ENCODE measurements at regions not wholly inside any gene's neighbourhood (a gene's known extent, or its start where the extent isn't known, plus 50 kb on each side); places are given as distances from the start of the nearest gene placed in this dataset.

DNA sequence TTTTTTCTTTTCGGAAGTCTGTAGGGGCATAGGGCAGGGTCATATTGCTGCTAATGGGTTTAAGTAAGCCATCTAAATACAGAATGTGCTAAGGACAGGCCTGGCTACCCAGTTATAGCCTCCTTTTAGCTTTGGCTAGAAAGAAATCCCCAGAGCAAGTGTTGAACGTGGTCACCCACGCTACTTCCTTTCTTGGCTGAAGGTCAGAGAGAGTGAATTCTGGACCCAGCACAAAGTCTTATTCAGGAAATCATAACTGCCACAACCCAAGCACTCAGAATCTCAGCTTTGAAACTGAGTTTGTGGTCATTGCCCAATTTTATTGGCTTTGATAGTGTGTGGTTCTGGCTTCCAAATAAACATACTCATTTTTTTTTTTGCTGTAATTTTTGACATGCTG lies 542.1 kb upstream of the ATP2B1 start:
- H3K4me1 Mint-ChIP-seq (ENCODE audit: low read depth, unreplicated experiment), result no peaks in the 10 kb centered on the region
- no peak for DNase-seq
- peaks cover 4% of the 10 kb centered on the region for H3K9me3 Mint-ChIP-seq (ENCODE audit: low read depth, unreplicated experiment)
- H3K36me3 Mint-ChIP-seq (ENCODE audit: insufficient read depth, unreplicated experiment), result no peaks in the 10 kb centered on the region
- CTCF ChIA-PET, result no interaction called here
- H3K27ac Mint-ChIP-seq (ENCODE audit: unreplicated experiment), result no peak overlapping the region
- no peak overlapping the region for H3K4me3 Mint-ChIP-seq (ENCODE audit: low read depth, unreplicated experiment)
- intact Hi-C loops (cut with micrococcal nuclease; ENCODE audit: unreplicated experiment), result no loop called here
- H3K27me3 Mint-ChIP-seq (ENCODE audit: unreplicated experiment), result no peaks in the 10 kb centered on the region
- BruUV-seq (replicated peaks), result no TSS peak
- TF ChIP-seq, protein P1, sequence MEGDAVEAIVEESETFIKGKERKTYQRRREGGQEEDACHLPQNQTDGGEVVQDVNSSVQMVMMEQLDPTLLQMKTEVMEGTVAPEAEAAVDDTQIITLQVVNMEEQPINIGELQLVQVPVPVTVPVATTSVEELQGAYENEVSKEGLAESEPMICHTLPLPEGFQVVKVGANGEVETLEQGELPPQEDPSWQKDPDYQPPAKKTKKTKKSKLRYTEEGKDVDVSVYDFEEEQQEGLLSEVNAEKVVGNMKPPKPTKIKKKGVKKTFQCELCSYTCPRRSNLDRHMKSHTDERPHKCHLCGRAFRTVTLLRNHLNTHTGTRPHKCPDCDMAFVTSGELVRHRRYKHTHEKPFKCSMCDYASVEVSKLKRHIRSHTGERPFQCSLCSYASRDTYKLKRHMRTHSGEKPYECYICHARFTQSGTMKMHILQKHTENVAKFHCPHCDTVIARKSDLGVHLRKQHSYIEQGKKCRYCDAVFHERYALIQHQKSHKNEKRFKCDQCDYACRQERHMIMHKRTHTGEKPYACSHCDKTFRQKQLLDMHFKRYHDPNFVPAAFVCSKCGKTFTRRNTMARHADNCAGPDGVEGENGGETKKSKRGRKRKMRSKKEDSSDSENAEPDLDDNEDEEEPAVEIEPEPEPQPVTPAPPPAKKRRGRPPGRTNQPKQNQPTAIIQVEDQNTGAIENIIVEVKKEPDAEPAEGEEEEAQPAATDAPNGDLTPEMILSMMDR (IDR thresholded peaks at IDR 0.05; ENCODE audit: unreplicated experiment), result no peak

DNA sequence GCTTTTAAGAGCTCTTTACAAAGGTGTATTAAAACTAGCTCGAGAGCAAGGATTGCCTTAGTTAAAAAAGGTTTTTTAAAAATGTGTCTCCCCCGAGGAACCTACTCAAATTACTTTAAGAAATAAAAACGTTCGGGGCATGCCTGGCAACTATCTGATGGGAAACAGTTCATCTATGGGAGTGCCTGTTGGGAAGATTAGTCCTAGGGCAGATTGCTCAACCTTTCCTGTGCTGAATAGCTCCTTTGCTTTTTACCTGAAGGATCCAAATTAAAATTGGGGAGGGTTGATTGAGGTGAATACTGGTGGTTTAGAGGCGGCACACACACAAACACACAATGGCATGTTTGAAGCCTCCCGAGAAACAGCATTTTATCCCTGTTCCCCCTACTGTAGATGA lies 541.4 kb upstream of the ATP2B1 start:
- H3K27me3 Mint-ChIP-seq (ENCODE audit: unreplicated experiment), result no peaks in the 10 kb centered on the region
- no peaks in the 10 kb centered on the region for H3K4me1 Mint-ChIP-seq (ENCODE audit: low read depth, unreplicated experiment)
- no peak overlapping the region for H3K27ac Mint-ChIP-seq (ENCODE audit: unreplicated experiment)
- H3K4me3 Mint-ChIP-seq (ENCODE audit: low read depth, unreplicated experiment), result no peak overlapping the region
- H3K9me3 Mint-ChIP-seq (ENCODE audit: low read depth, unreplicated experiment), result peaks cover 4% of the 10 kb centered on the region
- no peaks in the 10 kb centered on the region for H3K36me3 Mint-ChIP-seq (ENCODE audit: insufficient read depth, unreplicated experiment)
- intact Hi-C loops (cut with micrococcal nuclease; ENCODE audit: unreplicated experiment), result no loop called here
- BruUV-seq (replicated peaks), result no TSS peak
- DNase-seq, result no peak
- TF ChIP-seq, protein P1 (IDR thresholded peaks at IDR 0.05; ENCODE audit: unreplicated experiment), result no peak
- CTCF ChIA-PET, result no interaction called here

DNA sequence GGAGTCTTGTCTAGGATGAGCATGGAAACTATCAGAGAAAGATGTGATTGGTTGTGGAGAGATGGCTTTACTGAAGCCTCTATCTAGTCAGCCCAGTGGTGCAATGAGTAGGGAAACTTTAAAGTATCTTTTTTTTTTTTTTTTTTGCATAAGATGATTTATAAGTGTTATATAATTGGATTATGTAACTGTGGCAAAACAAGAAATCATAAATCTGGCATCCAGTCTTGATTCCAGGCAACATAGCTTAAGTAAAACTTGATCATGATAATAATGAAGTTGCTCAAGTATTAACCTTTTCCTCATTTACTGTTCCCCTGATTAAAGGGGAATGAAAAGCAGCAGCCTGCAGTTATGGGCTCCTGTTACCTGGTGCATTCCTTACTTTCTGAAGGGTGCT lies 538.0 kb upstream of the ATP2B1 start:
- Mint-ChIP-seq H3K27ac (ENCODE audit: unreplicated experiment) (no peak overlapping the region), H3K9me3 (ENCODE audit: low read depth, unreplicated experiment) (peaks cover 4% of the 10 kb centered on the region), H3K4me3 (ENCODE audit: low read depth, unreplicated experiment) (no peak overlapping the region), H3K36me3 (ENCODE audit: insufficient read depth, unreplicated experiment) (no peaks in the 10 kb centered on the region), H3K27me3 (ENCODE audit: unreplicated experiment) (no peaks in the 10 kb centered on the region), H3K4me1 (ENCODE audit: low read depth, unreplicated experiment) (no peaks in the 10 kb centered on the region)
- intact Hi-C loops (cut with micrococcal nuclease; ENCODE audit: unreplicated experiment), result no loop called here
- TF ChIP-seq, protein P1 (IDR thresholded peaks at IDR 0.05; ENCODE audit: unreplicated experiment), result no peak
- DNase-seq, result no peak
- no TSS peak for BruUV-seq (replicated peaks)
- CTCF ChIA-PET, result interaction anchor here (0.7 kb wide), 1 partner anchor 529 kb away, joined by 6 read pairs; no protein-coding TSS in a partner anchor

DNA sequence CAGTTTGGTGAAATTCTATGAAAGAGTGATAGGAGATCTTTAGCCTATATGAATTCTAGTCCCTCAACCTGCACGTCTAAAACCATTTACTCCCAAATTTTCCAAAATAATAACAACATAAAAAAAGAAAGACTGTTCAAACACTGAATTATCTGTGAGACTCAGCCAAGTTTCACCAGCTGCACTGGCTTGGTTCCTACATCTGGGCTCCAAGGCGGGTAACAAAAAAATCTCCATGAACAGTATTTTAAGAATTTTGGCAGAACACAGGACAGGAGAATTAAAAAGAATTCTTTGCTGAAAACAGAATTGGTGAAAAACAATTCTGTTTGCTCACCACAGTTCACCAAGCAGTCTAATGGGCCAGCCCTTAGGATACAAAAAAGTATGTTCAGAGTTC lies 536.8 kb upstream of the ATP2B1 start:
- Mint-ChIP-seq H3K27me3 (ENCODE audit: unreplicated experiment) (no peaks in the 10 kb centered on the region), H3K4me1 (ENCODE audit: low read depth, unreplicated experiment) (no peaks in the 10 kb centered on the region), H3K27ac (ENCODE audit: unreplicated experiment) (no peak overlapping the region), H3K9me3 (ENCODE audit: low read depth, unreplicated experiment) (peaks cover 4% of the 10 kb centered on the region), H3K4me3 (ENCODE audit: low read depth, unreplicated experiment) (no peak overlapping the region), H3K36me3 (ENCODE audit: insufficient read depth, unreplicated experiment) (no peaks in the 10 kb centered on the region)
- CTCF ChIA-PET, result no interaction called here
- intact Hi-C loops (cut with micrococcal nuclease; ENCODE audit: unreplicated experiment), result no loop called here
- TF ChIP-seq, protein P1 (IDR thresholded peaks at IDR 0.05; ENCODE audit: unreplicated experiment), result no peak
- DNase-seq, result no peak
- BruUV-seq (replicated peaks), result no TSS peak
